GM23248 (cell line): ENCODE measurements at regions not wholly inside any gene's neighbourhood (a gene's known extent, or its start where the extent isn't known, plus 50 kb on each side); places are given as distances from the start of the nearest gene placed in this dataset.
"Not testable (repeated sequence)": the region's sequence is repeated elsewhere in the genome, so short reads cannot be mapped to it uniquely, and the experiment has no call there.

Source experiments
- DNase-seq: peaks from one replicate; pipeline ENCODE4 v3.0.0-alpha.2; 2015
- H2AFZ ChIP-seq: fragments of 200-600 bp; sonication (generic); 2 replicates; pipeline ENCODE4 v1.6.1; 2016; ENCODE audit warnings: antibody characterized with exemption
- H3F3A ChIP-seq: fragments of 200-600 bp; sonication (generic); 2 replicates; pipeline ENCODE4 v1.6.1; 2016; ENCODE audit warnings: mild to moderate bottlenecking, antibody characterized with exemption, mixed run types; ENCODE audit not compliant: insufficient read depth
- H3K27ac ChIP-seq: fragments of 200-600 bp; sonication (generic); 2 replicates; pipeline ENCODE4 v1.5.1; 2016; ENCODE audit warnings: mild to moderate bottlenecking
- H3K27me3 ChIP-seq: fragments of 200-600 bp; sonication (generic); replicated peaks from 2 replicates; pipeline ENCODE4 v1.6.1; 2016; ENCODE audit warnings: mild to moderate bottlenecking; ENCODE audit not compliant: insufficient read depth
- H3K36me3 ChIP-seq: fragments of 200-600 bp; sonication (generic); 2 replicates; pipeline ENCODE4 v1.6.1; 2016; ENCODE audit warnings: low read depth, mild to moderate bottlenecking
- H3K4me1 ChIP-seq: fragments of 200-600 bp; sonication (generic); 2 replicates; pipeline ENCODE4 v1.6.1; 2016; ENCODE audit warnings: mild to moderate bottlenecking; ENCODE audit not compliant: insufficient read depth
- H3K4me2 ChIP-seq: fragments of 200-600 bp; sonication (generic); one replicate; pipeline ENCODE4 v1.6.1; 2016; ENCODE audit warnings: mild to moderate bottlenecking; ENCODE audit not compliant: unreplicated experiment
- H3K4me3 ChIP-seq: fragments of 200-600 bp; sonication (generic); 2 replicates; pipeline ENCODE4 v1.5.1; 2016; ENCODE audit warnings: mild to moderate bottlenecking
- H3K79me2 ChIP-seq: fragments of 200-600 bp; sonication (generic); 2 replicates; pipeline ENCODE4 v1.6.1; 2016; ENCODE audit warnings: mild to moderate bottlenecking; ENCODE audit not compliant: insufficient read depth
- H3K9ac ChIP-seq: fragments of 200-600 bp; sonication (generic); 2 replicates; pipeline ENCODE4 v1.6.1; 2016; ENCODE audit warnings: mild to moderate bottlenecking
- H3K9me2 ChIP-seq: fragments of 200-600 bp; sonication (generic); 2 replicates; pipeline ENCODE4 v1.6.1; 2016; ENCODE audit warnings: mixed run types, mild to moderate bottlenecking, moderate library complexity; ENCODE audit not compliant: insufficient read depth
- H3K9me3 ChIP-seq: fragments of 200-600 bp; sonication (generic); one replicate; pipeline ENCODE4 v1.6.1; 2017; ENCODE audit warnings: low read depth
- H4K20me1 ChIP-seq: fragments of 200-600 bp; sonication (generic); 2 replicates; pipeline ENCODE4 v1.6.0; 2016; ENCODE audit not compliant: insufficient read depth
- EZH2 ChIP-seq: fragments of 200-600 bp; sonication (generic); IDR thresholded peaks from 2 replicates; pipeline ENCODE4 v1.6.1; 2018; ENCODE audit warnings: antibody characterized with exemption, mild to moderate bottlenecking; ENCODE audit not compliant: insufficient read depth, poor library complexity, severe bottlenecking
- EZH2phosphoT487 ChIP-seq: fragments of 200-600 bp; sonication (generic); IDR thresholded peaks from 2 replicates; pipeline ENCODE4 v1.6.1; 2018; ENCODE audit warnings: antibody characterized with exemption, moderate library complexity, mild to moderate bottlenecking, low read depth; ENCODE audit not compliant: insufficient read depth
- WGBS, 2 experiments: methylation state at CpG; one replicate each; pipeline ENCODE4 v1.1.6; 2015 to 2017; ENCODE audit warnings: low lambda C conversion rate in 2 of 2, low coverage in 1 of 2; ENCODE audit errors: missing lambda C conversion rate in 2 of 2; 5-methylcytosine and 5-hydroxymethylcytosine counted together
- in situ Hi-C: fragments of 300-500 bp; cut with MboI; formaldehyde crosslinking; loops from 2 replicates; pipeline ENCODE4 v1.15.0; 2020

DNA sequence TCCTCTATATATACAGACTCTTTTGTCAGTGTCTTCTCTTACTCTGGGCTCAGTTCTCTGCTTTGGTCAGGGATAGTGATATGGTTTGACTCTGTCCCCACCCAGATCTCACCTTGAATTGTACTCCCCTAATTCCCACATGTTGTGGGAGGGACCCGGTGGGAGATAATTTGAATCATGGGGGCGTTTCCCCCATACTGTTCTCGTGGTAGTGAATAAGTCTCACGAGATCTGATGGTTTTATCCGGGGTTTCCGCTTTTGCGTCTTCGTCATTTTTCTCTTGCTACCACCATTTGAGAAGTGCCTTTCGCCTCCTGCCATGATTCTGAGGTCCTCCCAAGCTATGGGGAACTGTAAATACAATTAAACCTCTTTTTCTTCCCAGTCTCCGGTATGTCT lies 144.4 kb downstream of the GLUD2 start:
- no peaks in the 10 kb centered on the region for H3K4me1 ChIP-seq
- H2AFZ ChIP-seq = no peak overlapping the region
- no peaks in the 10 kb centered on the region for H4K20me1 ChIP-seq
- H3K9ac ChIP-seq = no peak overlapping the region
- no peak overlapping the region for H3K4me2 ChIP-seq
- WGBS, 2 experiments = 55 to 64% methylated on average over 10 of the region's 10 CpGs
- no peak for TF ChIP-seq EZH2
- TF ChIP-seq EZH2phosphoT487 = no peak
- H3K36me3 ChIP-seq = no peaks in the 10 kb centered on the region
- no peaks in the 10 kb centered on the region for H3F3A ChIP-seq
- H3K27ac ChIP-seq = no peak overlapping the region
- H3K9me2 ChIP-seq = no peaks in the 10 kb centered on the region
- no peaks in the 10 kb centered on the region for H3K79me2 ChIP-seq
- H3K9me3 ChIP-seq = no peaks in the 10 kb centered on the region
- no peak overlapping the region for H3K4me3 ChIP-seq
- H3K27me3 ChIP-seq = no peaks in the 10 kb centered on the region
- in situ Hi-C loops = no loop called here
- no peak for DNase-seq

DNA sequence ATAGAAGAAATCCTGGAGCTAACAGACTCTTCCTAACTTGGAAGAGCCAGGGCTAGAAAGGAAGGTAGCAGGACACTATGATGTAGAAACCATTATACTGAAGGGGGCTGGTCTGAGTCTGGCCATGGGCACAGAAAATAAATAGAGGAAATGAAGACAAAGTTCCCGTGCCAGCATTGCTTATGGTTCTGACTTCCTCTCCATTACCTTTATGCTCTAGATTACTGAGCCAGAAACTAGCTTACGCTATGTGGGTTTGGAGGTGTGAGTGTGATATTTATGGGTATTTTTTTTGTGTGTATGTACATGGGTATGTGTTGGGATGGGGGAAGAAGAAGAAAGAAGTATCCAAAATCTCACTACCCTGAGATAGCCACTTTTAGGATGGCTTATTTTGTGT lies 148.3 kb downstream of the GLUD2 start:
- H2AFZ ChIP-seq = no peak overlapping the region
- H3K79me2 ChIP-seq = no peaks in the 10 kb centered on the region
- TF ChIP-seq EZH2phosphoT487 = no peak
- no peak for TF ChIP-seq EZH2
- H4K20me1 ChIP-seq = no peaks in the 10 kb centered on the region
- 63 to 71% methylated on average over 2 of the region's 2 CpGs for WGBS, 2 experiments
- no peaks in the 10 kb centered on the region for H3K9me2 ChIP-seq
- no peak overlapping the region for H3K9ac ChIP-seq
- H3K27me3 ChIP-seq = no peaks in the 10 kb centered on the region
- no peaks in the 10 kb centered on the region for H3F3A ChIP-seq
- in situ Hi-C loops = no loop called here
- no peak for DNase-seq
- no peaks in the 10 kb centered on the region for H3K9me3 ChIP-seq
- no peak overlapping the region for H3K4me3 ChIP-seq
- H3K4me1 ChIP-seq = no peaks in the 10 kb centered on the region
- no peak overlapping the region for H3K4me2 ChIP-seq
- H3K36me3 ChIP-seq = no peaks in the 10 kb centered on the region
- no peak overlapping the region for H3K27ac ChIP-seq

- WGBS, 2 experiments = 82 to 88% methylated on average over 8 to 10 of the region's 11 CpGs
- H3K4me1 ChIP-seq, H3K9me2 ChIP-seq, in situ Hi-C loops, H3K9ac ChIP-seq, H3K9me3 ChIP-seq, H4K20me1 ChIP-seq, H3K27me3 ChIP-seq, H2AFZ ChIP-seq, H3K27ac ChIP-seq, H3K4me2 ChIP-seq, H3F3A ChIP-seq, H3K36me3 ChIP-seq, DNase-seq, H3K4me3 ChIP-seq, H3K79me2 ChIP-seq: not testable (repeated sequence)
Observed at GRCh38 chrX:121196872-121197444, 149.5 kb downstream of the GLUD2 start.

- in situ Hi-C loops = no loop called here
- H3K9me3 ChIP-seq = no peaks in the 10 kb centered on the region
- no peaks in the 10 kb centered on the region for H3K4me1 ChIP-seq
- H3K4me2 ChIP-seq = no peak overlapping the region
- WGBS, 2 experiments = 31 to 44% methylated on average over 2 of the region's 2 CpGs
- H3K9me2 ChIP-seq = no peaks in the 10 kb centered on the region
- H3K36me3 ChIP-seq = no peaks in the 10 kb centered on the region
- H3F3A ChIP-seq = no peaks in the 10 kb centered on the region
- H4K20me1 ChIP-seq = no peaks in the 10 kb centered on the region
- H3K79me2 ChIP-seq = no peaks in the 10 kb centered on the region
- no peak overlapping the region for H3K27ac ChIP-seq
- no peak for DNase-seq
- no peak overlapping the region for H2AFZ ChIP-seq
- no peaks in the 10 kb centered on the region for H3K27me3 ChIP-seq
- no peak overlapping the region for H3K9ac ChIP-seq
- TF ChIP-seq EZH2 = no peak
- no peak for TF ChIP-seq EZH2phosphoT487
- no peak overlapping the region for H3K4me3 ChIP-seq
Observed at GRCh38 chrX:121208563-121208962, 161.2 kb downstream of the GLUD2 start.

DNA sequence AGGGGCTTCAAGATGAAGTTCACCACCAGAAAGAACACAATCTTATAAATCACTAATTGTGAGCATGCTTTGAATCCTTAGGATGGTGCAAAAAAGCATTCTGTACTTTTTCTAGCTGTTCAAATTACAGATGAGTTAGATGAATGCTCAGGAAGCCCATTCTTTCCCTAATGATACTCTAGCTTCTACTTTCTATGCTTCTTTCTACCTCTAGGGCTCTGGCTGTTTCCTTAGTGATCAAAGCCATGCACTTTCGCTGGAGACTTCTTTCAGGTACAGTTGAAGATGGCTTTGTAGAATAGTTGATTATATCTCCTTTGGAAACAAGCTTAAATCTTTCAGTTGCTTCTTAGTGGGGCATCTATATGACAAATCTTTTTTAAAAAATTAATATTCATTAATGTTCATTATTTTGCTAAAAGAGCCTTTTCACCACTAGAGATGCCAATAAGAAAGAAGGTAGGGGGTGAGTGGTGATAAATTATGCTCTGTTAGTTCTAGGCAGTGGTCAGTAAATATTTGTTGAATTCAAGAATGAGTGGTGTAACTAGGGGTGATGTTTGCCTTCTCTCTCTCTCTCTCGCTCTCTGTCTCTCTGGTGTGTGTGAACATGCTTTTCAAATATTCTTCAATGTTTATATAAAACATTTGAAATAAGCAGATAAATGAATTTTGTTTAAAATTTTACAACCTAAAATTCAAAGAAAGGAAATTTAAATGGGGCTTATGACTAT lies 169.4 kb downstream of the GLUD2 start:
- H3K4me3 ChIP-seq = no peak overlapping the region
- no peak overlapping the region for H3K4me2 ChIP-seq
- no peaks in the 10 kb centered on the region for H3F3A ChIP-seq
- H3K9me2 ChIP-seq = no peaks in the 10 kb centered on the region
- 4 to 9% methylated on average over 2 of the region's 2 CpGs for WGBS, 2 experiments
- H3K27me3 ChIP-seq = no peaks in the 10 kb centered on the region
- H3K9ac ChIP-seq = no peak overlapping the region
- DNase-seq = no peak
- no peaks in the 10 kb centered on the region for H4K20me1 ChIP-seq
- in situ Hi-C loops = no loop called here
- H3K27ac ChIP-seq = no peak overlapping the region
- H2AFZ ChIP-seq = no peak overlapping the region
- H3K4me1 ChIP-seq = no peaks in the 10 kb centered on the region
- no peaks in the 10 kb centered on the region for H3K79me2 ChIP-seq
- H3K36me3 ChIP-seq = no peaks in the 10 kb centered on the region
- TF ChIP-seq EZH2 (no peak), EZH2phosphoT487 (no peak)
- H3K9me3 ChIP-seq = no peaks in the 10 kb centered on the region
